K562 (cell line): ENCODE measurements at regions not wholly inside any gene's neighbourhood (a gene's known extent, or its start where the extent isn't known, plus 50 kb on each side); places are given as distances from the start of the nearest gene placed in this dataset.
"Not testable (repeated sequence)": the region's sequence is repeated elsewhere in the genome, so short reads cannot be mapped to it uniquely, and the experiment has no call there.

Source experiments
- ATAC-seq: fragments of 200-7000 bp; cut with Tn5 transposase; 3 replicates; pipeline ENCODE4 v1.9.1; 2020; ENCODE audit warnings: moderate library complexity
- BruUV-seq: library from RNA; stranded (reverse); fragments of 400-500 nt; replicated peaks from 2 replicates; lab custom pipeline; 2021; lab: Mats Ljungman, UMichigan
- CTCF ChIA-PET: fragments of 300-600 bp; formaldehyde crosslinking; extraction: SDS; loops from one replicate; lab custom pipeline; 2021; ENCODE audit warnings: low intra/inter-chr PET ratio; lab: Yijun Ruan, JAX
- POLR2A ChIA-PET: fragments of 300-600, 350-650 bp; sonication (Branson Sonifier 250); formaldehyde crosslinking; extraction: SDS; loops from one replicate; lab custom pipeline; 2021; ENCODE audit warnings: antibody characterized with exemption, inconsistent platforms; lab: Yijun Ruan, JAX
- DNase-seq, 4 experiments: peaks; one replicate each; pipeline versions ENCODE4 v3.0.0 to v3.0.0-alpha.2; 2011 to 2018; ENCODE audit warnings: low spot score in 3 of 4, mixed read lengths in 3 of 4; ENCODE audit errors: extremely low read depth in 1 of 4
- FAIRE-seq: peaks from 2 replicates; lab custom pipeline; 2011; peaks lifted over from hg19 to GRCh38; lab: Jason Lieb, UNC
- H2AFZ ChIP-seq: 2 replicates; pipeline ENCODE4 v1.6.0; 2011; ENCODE audit warnings: low read depth, low read length, control low read depth, inconsistent platforms
- H3K27ac ChIP-seq: fragments of 200-600 bp; 3 replicates; pipeline ENCODE4 v1.8.0; 2011; ENCODE audit warnings: low read depth, mild to moderate bottlenecking, control low read depth, inconsistent platforms, low read length, moderate library complexity, mixed read lengths; ENCODE audit errors: extremely low read depth
- H3K27me3 ChIP-seq, 2 experiments: fragments of 300-600 bp in 1 of 2; 2 replicates in 1 of 2; 3 replicates in 1 of 2; pipeline versions ENCODE4 v1.6.0 to v1.8.0; 2011; ENCODE audit warnings: inconsistent platforms in 2 of 2, low read length in 2 of 2, mild to moderate bottlenecking in 1 of 2, mixed read lengths in 1 of 2, moderate library complexity in 1 of 2; ENCODE audit not compliant: control insufficient read depth in 2 of 2, insufficient read depth in 2 of 2
- H3K36me3 ChIP-seq: fragments of 300-600 bp; 3 replicates; pipeline ENCODE4 v1.8.0; 2011; ENCODE audit warnings: mild to moderate bottlenecking, low read length, inconsistent platforms; ENCODE audit not compliant: control insufficient read depth, insufficient read depth
- H3K4me1 ChIP-seq, 2 experiments: fragments of 200-600 bp in 1 of 2; replicated peaks in 1 of 2; 2 replicates in 1 of 2; 3 replicates in 1 of 2; pipeline versions ENCODE4 v1.5.1 to v1.8.0; 2011; ENCODE audit warnings: inconsistent platforms in 2 of 2, low read length in 2 of 2, mild to moderate bottlenecking in 1 of 2, mixed read lengths in 1 of 2, moderate library complexity in 1 of 2; ENCODE audit not compliant: control insufficient read depth in 2 of 2, insufficient read depth in 2 of 2
- H3K4me2 ChIP-seq: 2 replicates; pipeline ENCODE4 v1.6.1; 2011; ENCODE audit warnings: low read length, control low read depth, inconsistent platforms, mixed read lengths; ENCODE audit not compliant: insufficient read depth
- H3K4me3 ChIP-seq: fragments of 200-600 bp; sonication (generic), shearing (Covaris generic); 2 replicates; pipeline ENCODE4 v1.5.1; 2016; ENCODE audit warnings: control low read depth, inconsistent platforms
- H3K79me2 ChIP-seq: fragments of 200-600 bp; 3 replicates; pipeline ENCODE4 v1.8.0; 2011; ENCODE audit warnings: low read length, inconsistent platforms; ENCODE audit not compliant: control insufficient read depth, insufficient read depth
- H3K9ac ChIP-seq, 2 experiments: 2 replicates each; pipeline versions ENCODE4 v1.6.0 to v1.6.1; 2011; ENCODE audit warnings: low read depth in 2 of 2, low read length in 2 of 2, control low read depth in 1 of 2, inconsistent platforms in 1 of 2, mild to moderate bottlenecking in 1 of 2, mixed read lengths in 1 of 2; ENCODE audit not compliant: insufficient read depth in 1 of 2
- H3K9me1 ChIP-seq: one replicate; pipeline ENCODE4 v1.6.0; 2011; ENCODE audit warnings: inconsistent platforms, mild to moderate bottlenecking, low read length, moderate library complexity; ENCODE audit not compliant: control insufficient read depth, insufficient read depth
- H3K9me3 ChIP-seq: replicated peaks from 2 replicates; pipeline ENCODE4 v1.5.1; 2011; ENCODE audit warnings: low read depth, low read length, inconsistent platforms; ENCODE audit not compliant: control insufficient read depth, insufficient read depth
- H4K20me1 ChIP-seq: replicated peaks from 2 replicates; pipeline ENCODE4 v1.6.1; 2011; ENCODE audit warnings: low read length, inconsistent platforms, mixed read lengths; ENCODE audit not compliant: control insufficient read depth, insufficient read depth
- WGBS: fragments of 100-300 bp; shearing (Covaris generic); methylation state at CpG from one replicate; pipeline ENCODE4 v1.1.6; 2016; ENCODE audit warnings: low coverage, mixed read lengths; ENCODE audit not compliant: insufficient coverage; ENCODE audit errors: missing lambda C conversion rate; 5-methylcytosine and 5-hydroxymethylcytosine counted together
- in situ Hi-C: fragments of 300-500 bp; cut with MboI; formaldehyde crosslinking; loops from 4 replicates; pipeline ENCODE4 v1.15.0; 2018; ENCODE audit warnings: inconsistent platforms, mixed read lengths
- intact Hi-C: fragments of 100-400 bp; cut with micrococcal nuclease; formaldehyde crosslinking; loops from 2 replicates; pipeline ENCODE4 v1.14.2; 2022

DNA sequence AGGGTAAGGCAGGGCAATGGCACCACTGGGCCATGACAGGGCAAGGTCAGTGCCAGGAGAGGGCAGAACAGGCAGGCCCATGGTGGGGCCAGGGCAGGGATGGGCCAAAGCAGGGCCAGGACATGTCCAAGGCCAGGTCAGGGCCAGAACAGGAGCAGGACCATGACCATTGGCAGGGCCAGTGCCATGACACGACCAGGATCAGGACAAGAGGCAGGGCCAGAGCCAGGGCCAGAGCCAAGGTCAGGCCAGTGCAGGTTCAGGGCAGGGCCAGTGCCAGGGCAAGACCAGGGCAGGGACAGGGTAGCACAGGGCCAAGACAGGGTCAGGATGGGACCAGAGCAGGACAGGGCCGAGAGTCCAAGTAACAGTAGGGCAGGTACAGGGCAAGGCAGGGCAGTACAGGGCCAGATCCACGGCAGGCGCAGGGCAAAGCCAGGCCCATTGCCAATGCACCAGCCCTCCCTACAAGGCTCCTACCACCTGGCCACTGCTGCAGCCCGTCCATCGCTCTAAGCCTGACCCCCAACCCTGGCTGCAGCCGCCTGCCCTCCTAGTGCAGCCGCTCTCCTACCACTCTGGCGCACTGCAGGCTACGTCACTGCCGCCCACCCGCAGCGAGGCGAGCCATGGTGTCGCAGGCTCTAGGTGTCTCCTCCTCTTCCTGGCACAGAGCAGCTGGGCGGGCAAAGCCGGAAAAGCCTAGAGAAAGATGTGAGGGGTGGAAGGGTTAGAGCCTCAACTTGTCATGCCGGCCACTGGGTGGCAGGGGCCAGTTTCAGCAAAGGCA lies 2876.3 kb downstream of the RPIA start:
- WGBS, result 10% methylated on average over 14 of the region's 18 CpGs
- FAIRE-seq, H3K36me3 ChIP-seq, H3K9me3 ChIP-seq, in situ Hi-C loops, H3K27me3 ChIP-seq, CTCF ChIA-PET, H3K4me2 ChIP-seq, BruUV-seq, H4K20me1 ChIP-seq, intact Hi-C loops, H2AFZ ChIP-seq, H3K9me1 ChIP-seq, POLR2A ChIA-PET, H3K9ac ChIP-seq, DNase-seq, H3K4me3 ChIP-seq, H3K79me2 ChIP-seq, H3K27ac ChIP-seq, H3K4me1 ChIP-seq, ATAC-seq: not testable (repeated sequence)

DNA sequence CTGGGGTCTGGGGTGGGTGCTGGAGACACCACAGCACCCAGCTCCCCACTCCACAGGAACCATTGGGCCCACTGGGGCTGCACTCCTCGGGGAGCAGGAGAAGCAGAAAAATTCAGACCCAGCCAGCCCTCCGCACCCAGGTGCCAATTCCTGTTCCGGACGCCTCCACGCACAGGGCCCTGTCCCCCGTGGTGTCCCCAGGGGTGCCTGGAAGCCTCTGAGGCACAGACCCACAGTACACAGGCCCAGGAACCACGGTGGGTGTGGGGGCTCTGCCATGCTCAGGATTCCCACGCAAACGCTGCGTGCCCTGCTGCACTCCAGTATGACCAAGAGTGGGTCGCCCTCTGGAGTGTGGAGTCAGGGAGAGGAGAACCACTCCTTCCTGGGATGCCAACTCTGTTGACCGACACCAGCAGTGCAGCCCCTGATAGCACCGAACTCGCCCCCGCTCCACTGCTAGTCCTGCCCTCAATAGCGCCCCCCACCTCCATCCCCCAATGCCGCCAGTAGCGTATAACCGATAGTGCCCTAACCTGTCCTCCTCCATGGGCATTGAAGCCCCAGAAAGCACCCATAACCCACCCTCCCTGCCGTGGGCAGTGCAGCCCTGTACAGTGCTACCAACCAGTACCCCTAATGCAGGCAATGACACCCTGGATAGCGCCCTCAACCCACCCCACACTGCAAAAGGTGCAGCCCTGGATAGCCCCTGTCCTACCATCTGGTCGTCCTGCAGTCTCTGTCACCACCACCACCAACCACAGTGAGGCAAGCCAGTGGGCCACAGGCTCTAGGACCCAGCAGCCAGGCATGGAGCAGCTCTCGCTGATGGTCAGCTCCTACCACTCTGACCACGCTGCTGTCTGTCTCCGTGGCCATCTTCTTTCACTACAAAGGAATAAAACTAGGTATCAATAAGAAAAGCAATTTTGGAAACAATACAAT lies 2877.2 kb downstream of the RPIA start:
- H3K4me3 ChIP-seq, POLR2A ChIA-PET, FAIRE-seq, DNase-seq, ATAC-seq, BruUV-seq, H3K9me1 ChIP-seq, H3K4me1 ChIP-seq, intact Hi-C loops, H3K36me3 ChIP-seq, H4K20me1 ChIP-seq, H3K27ac ChIP-seq, H2AFZ ChIP-seq, H3K79me2 ChIP-seq, H3K9me3 ChIP-seq, CTCF ChIA-PET, H3K27me3 ChIP-seq, H3K9ac ChIP-seq, H3K4me2 ChIP-seq, in situ Hi-C loops: not testable (repeated sequence)
- 10% methylated on average over 11 of the region's 25 CpGs for WGBS

DNA sequence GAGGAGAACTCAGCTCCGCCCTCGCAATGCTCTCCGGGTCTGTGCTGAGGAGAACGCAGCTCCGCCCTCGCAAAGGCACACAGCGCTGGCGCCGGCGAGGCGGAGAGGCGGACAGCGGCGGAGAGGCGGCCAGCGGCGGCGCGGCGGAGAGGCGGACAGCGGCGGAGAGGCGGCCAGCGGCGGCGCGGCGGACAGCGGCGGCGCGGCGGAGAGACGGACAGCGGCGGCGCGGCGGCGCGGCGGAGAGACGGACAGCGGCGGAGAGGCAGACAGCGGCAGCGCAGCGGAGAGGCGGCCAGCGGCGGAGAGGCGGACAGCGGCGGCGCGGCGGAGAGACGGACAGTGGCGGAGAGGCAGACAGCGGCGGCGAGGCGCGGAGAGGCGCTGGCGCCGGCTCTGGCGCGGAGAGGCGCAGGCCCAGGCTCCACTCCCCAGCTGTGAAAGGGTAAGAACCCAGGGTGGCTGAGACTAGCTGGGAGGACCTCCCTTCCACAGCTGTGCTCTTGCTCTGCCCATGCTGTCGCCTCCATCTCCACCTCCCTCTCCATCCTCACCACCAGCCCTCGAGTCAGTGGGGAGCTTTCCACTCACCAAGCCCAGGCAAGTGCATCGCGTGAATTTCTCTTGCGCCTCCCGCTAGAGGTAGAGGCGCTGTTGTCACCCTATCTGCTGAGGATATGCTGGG lies 2879.9 kb downstream of the RPIA start:
- H3K4me1 ChIP-seq, FAIRE-seq, H3K27me3 ChIP-seq, H3K9me1 ChIP-seq, intact Hi-C loops, CTCF ChIA-PET, H3K9me3 ChIP-seq, in situ Hi-C loops, H3K9ac ChIP-seq, H4K20me1 ChIP-seq, H3K4me3 ChIP-seq, DNase-seq, H3K79me2 ChIP-seq, H3K27ac ChIP-seq, H3K4me2 ChIP-seq, BruUV-seq, H2AFZ ChIP-seq, H3K36me3 ChIP-seq, ATAC-seq, POLR2A ChIA-PET: not testable (repeated sequence)
- WGBS, result 59% methylated on average over 32 of the region's 78 CpGs
